Stimulated activated CD4-positive, alpha-beta T cell treated with anti-CD3 and anti-CD28 coated beads, TNF-alpha, amount 100 ng/mL, for 48 hours (primary cell): ENCODE measurements at regions not wholly inside any gene's neighbourhood (a gene's known extent, or its start where the extent isn't known, plus 50 kb on each side); places are given as distances from the start of the nearest gene placed in this dataset.
"Not testable (repeated sequence)": the region's sequence is repeated elsewhere in the genome, so short reads cannot be mapped to it uniquely, and the experiment has no call there.

Experiments
- DNase-seq, 3 donors: peaks; one replicate each; pipeline ENCODE4 v3.0.0-alpha.2; 2020; ENCODE audit warnings: low read depth in 3 of 3

DNA sequence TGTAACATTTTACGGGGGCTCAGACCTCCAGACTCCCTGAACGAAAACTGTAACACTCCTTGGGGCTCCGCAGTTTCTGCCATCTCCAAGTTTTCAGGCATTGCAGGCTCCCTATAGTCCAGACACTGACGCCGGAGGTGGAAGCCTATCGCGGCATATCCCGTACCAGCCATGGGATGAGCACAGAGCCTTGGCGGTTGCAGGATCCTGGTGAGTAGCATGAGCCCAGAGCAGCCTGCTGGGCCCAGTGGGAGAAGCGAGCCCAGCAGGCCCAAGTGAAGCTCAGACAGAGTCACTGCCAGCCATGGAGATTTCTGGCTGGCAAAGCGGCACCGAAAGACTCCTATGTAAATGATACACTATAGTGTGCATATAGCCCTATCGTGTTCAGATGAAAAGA is 446.8 kb downstream of the COL11A1 start:
- DNase-seq: no peak

- not testable (repeated sequence) for DNase-seq
These were observed 448.3 kb downstream of the COL11A1 start for GRCh38 chr1:102659876-102660483.

- DNase-seq: no peak
These were observed 453.3 kb downstream of the COL11A1 start for GRCh38 chr1:102655034-102655433.

- DNase-seq: no peak
These were observed 467.4 kb downstream of the COL11A1 start for GRCh38 chr1:102640872-102641271.

- DNase-seq: no peak
These were observed 468.0 kb downstream of the COL11A1 start for GRCh38 chr1:102640312-102640711.

GRCh38 chr1:102631691-102632090 is 476.6 kb downstream of the COL11A1 start:
- DNase-seq: no peak

DNA sequence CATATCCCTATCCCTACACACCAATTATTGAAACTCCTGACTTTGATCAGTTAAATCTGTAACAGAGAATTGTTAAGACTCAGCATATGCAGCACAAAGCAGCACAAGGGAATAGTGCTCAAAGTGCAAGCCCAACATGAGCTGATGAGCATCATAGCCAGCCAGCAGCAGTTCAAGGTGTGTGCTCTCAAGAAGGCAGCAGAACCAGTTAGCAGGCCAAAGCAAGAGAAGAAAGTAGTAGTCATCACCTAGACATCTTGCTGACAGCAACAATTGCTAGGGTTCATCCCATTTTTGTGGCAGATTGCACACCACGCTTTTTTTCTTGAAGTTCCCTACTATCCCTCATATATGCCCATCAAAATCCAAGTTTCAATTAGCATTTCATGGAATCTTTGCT is 478.3 kb downstream of the COL11A1 start:
- no peak for DNase-seq

DNA sequence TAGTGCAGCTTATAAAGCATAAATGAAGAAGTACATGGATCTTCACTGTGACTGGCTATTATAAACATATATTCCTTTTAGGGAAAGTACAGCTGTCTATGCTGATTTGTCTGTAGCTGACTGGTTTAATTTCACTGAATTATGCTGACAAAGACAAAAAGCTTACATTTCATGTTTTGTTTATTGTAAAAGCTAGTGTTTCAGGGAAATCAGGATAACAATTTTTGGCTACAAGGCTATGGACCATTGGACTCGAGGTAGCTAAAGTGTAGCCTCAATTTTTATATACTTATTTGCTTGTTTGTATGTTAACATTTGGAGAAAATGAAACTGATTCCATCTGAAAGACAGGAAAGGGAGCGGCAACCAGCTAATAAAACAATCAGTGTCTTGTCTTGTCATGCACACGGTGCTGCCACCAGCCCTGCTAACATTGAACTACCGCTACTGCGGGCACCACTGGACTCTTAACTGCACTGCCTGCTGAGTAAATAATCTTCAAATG is 480.2 kb downstream of the COL11A1 start:
- DNase-seq: no peak

GRCh38 chr1:102627145-102627544 is 481.2 kb downstream of the COL11A1 start:
- DNase-seq: no peak

DNA sequence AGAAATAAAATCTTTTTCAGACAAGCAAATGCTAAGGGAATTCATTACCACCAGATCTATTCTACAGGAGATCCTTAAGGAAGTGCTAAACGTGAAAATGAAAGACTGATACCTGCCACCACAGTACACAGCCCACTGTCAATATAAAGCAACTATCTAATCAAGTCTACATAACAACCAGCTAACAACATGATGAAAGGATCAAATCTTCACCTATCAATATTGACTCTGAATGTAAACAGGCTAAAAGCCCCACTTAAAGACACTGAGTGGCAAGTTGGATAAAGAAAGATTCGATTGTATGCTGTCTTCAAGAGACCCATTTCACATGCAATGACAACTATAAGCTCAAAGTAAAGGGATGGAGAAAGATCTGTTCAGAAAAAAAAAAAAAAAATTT is 492.4 kb downstream of the COL11A1 start:
- DNase-seq: no peak

- DNase-seq: no peak
These were observed 513.2 kb downstream of the COL11A1 start for GRCh38 chr1:102595106-102595505.

DNA sequence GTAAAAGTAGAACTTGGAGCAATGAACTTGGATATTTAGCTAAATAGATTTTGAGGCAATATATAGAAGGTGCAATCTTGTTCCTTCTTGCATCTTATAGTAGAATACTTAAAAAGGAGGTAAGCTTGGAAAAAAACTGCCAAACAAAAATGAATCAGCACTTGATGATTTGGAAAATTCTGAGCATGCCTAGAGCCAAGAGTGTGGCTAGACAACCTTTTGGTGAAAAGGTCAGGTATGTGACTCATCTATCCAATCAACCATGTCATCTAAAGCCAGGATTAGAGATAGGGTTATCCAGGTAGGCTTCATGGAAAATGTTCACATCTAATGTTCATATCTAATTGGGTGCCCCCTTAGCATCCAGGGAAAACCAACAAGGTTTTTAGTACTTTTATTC is 515.0 kb downstream of the COL11A1 start:
- no peak for DNase-seq

DNA sequence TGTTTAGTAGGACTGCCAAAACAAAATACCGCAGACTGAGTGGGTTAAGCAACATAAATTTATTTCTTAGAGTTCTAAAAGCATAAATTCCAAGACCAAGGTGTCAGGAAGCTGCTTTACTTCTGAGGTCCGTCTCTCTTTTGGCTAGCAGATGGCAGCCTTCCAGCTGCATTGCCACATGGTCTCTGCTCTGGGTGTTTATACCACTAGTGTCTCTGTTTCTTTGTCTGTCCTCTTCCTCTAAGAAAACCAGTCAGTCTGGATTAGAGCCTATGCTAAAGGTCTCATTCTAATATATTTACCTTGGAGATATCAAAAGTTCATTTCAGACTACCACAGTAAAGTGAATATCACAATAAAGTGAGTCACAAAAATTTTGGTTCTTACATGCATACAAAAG is 519.8 kb downstream of the COL11A1 start:
- no peak for DNase-seq

DNA sequence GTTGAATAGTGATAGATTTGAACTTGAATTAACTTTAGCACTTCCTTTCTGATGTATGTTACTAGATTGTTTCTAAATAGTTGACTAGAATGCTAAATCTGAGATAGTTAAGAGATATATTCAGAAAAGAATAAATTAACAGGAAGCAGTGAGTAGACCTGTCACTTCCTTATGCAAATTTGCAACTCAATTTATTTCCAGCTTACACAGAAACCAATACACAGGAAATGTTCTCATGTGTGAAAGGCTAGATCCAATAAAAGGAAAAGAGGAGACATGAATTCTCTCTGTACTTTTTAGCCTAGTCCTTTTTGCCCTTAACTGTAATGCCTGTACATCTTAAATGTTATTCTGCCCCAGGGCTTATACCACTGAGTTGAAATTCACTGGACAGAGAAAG is 522.3 kb downstream of the COL11A1 start:
- DNase-seq: no peak

- no peak for DNase-seq
These were observed 527.5 kb downstream of the COL11A1 start for GRCh38 chr1:102580806-102581205.

DNA sequence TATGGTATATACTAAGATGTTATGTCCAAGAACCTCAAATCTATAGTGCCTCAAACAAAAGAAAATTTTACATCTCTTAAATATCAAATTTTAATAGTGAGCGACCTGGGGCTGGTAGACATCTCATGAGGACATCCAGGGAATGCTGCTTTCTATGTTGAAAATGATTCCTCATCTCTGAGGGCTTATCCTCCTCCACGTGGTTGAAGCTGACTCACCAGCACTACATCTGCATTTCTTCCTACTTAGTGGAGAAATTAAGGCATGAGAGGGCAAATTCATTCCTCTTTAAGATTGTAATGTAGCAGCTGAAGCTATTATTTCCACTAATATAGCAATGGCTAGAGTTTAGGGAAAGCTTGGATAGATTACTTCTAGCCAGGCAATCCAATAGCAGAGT is 529.5 kb downstream of the COL11A1 start:
- DNase-seq: no peak

GRCh38 chr1:102572637-102573036 is 535.7 kb downstream of the COL11A1 start:
- no peak for DNase-seq

- DNase-seq: no peak
These were observed 542.1 kb downstream of the COL11A1 start for GRCh38 chr1:102566182-102566581.

- DNase-seq: no peak
These were observed 545.9 kb downstream of the COL11A1 start for GRCh38 chr1:102562380-102562779.

DNA sequence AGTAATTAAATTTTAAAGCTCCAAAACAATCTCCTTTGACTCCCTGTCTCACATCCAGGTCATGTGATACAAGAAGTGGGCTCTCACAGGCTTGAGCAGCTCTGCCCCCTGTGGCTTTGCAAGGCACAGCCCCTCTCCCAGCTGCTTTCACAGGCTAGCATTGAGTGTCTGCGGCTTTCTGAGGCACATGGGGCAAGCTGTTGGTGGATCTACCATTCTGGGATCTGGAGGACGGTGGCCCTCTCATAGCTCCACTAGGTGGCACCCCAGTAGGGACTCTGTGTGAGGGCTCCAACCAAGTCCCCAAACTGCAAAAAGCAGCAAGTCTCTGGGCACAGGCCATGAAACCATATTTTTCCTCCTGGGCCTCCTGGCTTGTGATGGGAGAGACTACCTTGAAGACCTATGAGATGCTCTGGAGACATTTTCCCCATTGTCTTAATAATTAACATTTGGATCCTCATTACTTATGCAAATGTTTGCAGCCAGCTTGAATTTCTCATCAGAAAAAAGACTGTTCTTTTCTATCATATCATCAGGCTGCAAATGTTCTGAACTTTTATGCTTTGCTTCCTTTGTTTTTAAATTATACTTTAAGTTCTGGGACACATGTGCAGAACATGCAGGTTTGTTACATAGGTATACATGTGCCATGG is 554.1 kb upstream of the OLFM3 start:
- no peak for DNase-seq

- no peak for DNase-seq
These were observed 549.5 kb upstream of the OLFM3 start for GRCh38 chr1:102546251-102546650.

- DNase-seq: no peak
These were observed 539.2 kb upstream of the OLFM3 start for GRCh38 chr1:102535829-102536505.

GRCh38 chr1:102531036-102531435 is 534.3 kb upstream of the OLFM3 start:
- no peak for DNase-seq
